NB4 (cell line): ENCODE measurements at regions not wholly inside any gene's neighbourhood (a gene's known extent, or its start where the extent isn't known, plus 50 kb on each side); places are given as distances from the start of the nearest gene placed in this dataset.

Source experiments
- DNase-seq: peaks from one replicate; pipeline ENCODE4 v3.0.0; 2010; ENCODE audit warnings: low read depth
- H3K4me3 ChIP-seq: one replicate; pipeline ENCODE4 v1.5.1; 2011; ENCODE audit warnings: mild to moderate bottlenecking, low read depth, low read length, moderate library complexity
- CTCF ChIP-seq: IDR thresholded peaks from one replicate; pipeline ENCODE4 v1.5.1; 2012; ENCODE audit warnings: low read depth, low read length
- MAX ChIP-seq: IDR thresholded peaks from 2 replicates; pipeline ENCODE4 v1.6.1; 2011; ENCODE audit warnings: low read depth, low read length
- MYC ChIP-seq: IDR thresholded peaks from 2 replicates; pipeline ENCODE4 v1.6.1; 2011; ENCODE audit warnings: low read depth, low read length
- POLR2A ChIP-seq: IDR thresholded peaks from 2 replicates; pipeline ENCODE4 v1.6.1; 2011; ENCODE audit warnings: mild to moderate bottlenecking; ENCODE audit not compliant: insufficient read length; ENCODE audit errors: extremely low read depth

GRCh38 chr2:117064021-117064420 is 750.5 kb upstream of the DDX18 start:
- no peak overlapping the region for H3K4me3 ChIP-seq
- TF ChIP-seq MAX (no peak), POLR2A (no peak), MYC (no peak), CTCF (no peak)
- DNase-seq: no peak

GRCh38 chr2:117065912-117066311 is 748.6 kb upstream of the DDX18 start:
- TF ChIP-seq MYC (no peak), POLR2A (no peak), CTCF (no peak), MAX (no peak)

DNA sequence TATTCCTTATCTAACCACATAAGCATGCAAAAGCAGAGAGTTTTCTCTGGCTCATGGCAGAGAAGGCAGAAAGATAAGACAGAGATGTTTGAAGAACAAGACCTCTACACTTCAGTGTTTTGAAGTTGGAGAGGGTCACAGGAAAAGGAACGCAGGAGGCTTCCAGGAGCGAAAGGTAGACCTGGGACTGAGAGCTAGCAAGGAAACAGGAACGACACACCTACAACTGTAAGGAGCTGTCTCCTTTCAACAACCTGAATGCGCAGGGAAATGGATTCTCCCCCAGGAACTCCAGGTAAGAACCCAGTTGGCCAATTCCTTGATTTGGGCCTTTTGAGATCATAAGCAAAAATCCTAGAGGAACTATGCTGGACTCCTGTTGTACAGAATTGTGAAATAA is 746.6 kb upstream of the DDX18 start:
- no peak overlapping the region for H3K4me3 ChIP-seq
- no peak for TF ChIP-seq POLR2A
- TF ChIP-seq MAX: no peak
- no peak for TF ChIP-seq CTCF
- no peak for TF ChIP-seq MYC
- DNase-seq: no peak

More at GRCh38 chr2:117065912-117066311, 748.6 kb upstream of the DDX18 start:
- no peak for DNase-seq
- H3K4me3 ChIP-seq: no peak overlapping the region

DNA sequence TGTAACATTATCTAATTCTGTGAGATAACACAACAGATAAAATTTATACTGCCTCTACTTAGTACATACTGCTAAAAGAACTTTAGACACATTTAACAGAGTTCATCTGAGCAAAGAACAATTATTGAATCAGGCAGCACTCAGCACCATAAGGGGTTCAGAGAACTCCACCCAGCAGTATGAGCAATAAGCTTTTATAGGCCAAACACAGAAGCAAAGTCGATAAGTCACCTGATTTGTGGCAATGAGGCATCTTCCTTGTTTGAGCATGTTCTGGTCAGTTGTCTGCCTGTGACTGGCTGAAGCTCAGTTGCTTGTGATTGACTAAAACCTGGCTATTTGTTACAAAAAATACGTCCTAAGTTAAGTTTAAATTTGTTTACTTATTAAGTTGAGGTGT is 746.1 kb upstream of the DDX18 start:
- no peak overlapping the region for H3K4me3 ChIP-seq
- TF ChIP-seq CTCF (no peak), MAX (no peak), MYC (no peak), POLR2A (no peak)
- no peak for DNase-seq

DNA sequence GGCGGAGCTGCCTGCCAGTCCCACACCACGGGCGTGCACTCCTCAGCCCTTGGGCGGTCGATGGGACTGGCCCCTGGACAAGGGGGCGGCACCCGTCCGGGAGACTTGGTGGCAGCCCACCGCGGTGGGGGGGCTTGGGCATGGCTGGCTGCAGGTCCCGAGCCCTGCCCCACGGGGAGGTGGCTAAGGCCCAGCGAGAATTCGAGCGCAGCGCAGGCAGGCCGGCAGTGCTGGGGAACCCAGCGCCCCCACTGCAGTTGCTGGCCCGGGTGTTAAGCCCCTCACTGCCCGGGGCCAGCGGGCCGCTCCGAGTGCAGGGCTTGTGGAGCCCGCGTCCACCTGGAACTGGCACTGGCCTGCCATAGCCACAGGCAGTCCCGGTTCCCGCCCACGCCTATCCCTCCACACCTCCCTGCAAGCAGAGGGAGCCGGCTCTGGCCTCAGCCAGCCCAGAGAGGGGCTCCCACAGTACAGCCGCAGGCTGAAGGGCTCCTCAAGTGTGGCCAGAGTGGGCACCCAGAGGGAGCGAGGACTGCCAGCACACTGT is 742.9 kb upstream of the DDX18 start:
- TF ChIP-seq CTCF (no peak), MYC (no peak), POLR2A (no peak), MAX (no peak)
- no peak overlapping the region for H3K4me3 ChIP-seq
- DNase-seq: no peak

GRCh38 chr2:117074756-117075155 is 739.7 kb upstream of the DDX18 start:
- no peak for DNase-seq
- TF ChIP-seq MYC: no peak
- TF ChIP-seq MAX: no peak
- TF ChIP-seq POLR2A: no peak
- no peak for TF ChIP-seq CTCF

More at GRCh38 chr2:117074756-117075155, 739.7 kb upstream of the DDX18 start:
- H3K4me3 ChIP-seq: no peak overlapping the region
